ENCODE measurements at regions not wholly inside any gene's neighbourhood (a gene's known extent, or its start where the extent isn't known, plus 50 kb on each side); places are given as distances from the start of the nearest gene placed in this dataset.

GRCh38 chr4:58138786-58139668 is 1028.8 kb upstream of the IGFBP7 start:
- no peak for TF ChIP-seq EZH2 (IDR thresholded peaks at IDR 0.05; ENCODE audit: borderline replicate concordance, low read length)
- TF ChIP-seq, protein P1, sequence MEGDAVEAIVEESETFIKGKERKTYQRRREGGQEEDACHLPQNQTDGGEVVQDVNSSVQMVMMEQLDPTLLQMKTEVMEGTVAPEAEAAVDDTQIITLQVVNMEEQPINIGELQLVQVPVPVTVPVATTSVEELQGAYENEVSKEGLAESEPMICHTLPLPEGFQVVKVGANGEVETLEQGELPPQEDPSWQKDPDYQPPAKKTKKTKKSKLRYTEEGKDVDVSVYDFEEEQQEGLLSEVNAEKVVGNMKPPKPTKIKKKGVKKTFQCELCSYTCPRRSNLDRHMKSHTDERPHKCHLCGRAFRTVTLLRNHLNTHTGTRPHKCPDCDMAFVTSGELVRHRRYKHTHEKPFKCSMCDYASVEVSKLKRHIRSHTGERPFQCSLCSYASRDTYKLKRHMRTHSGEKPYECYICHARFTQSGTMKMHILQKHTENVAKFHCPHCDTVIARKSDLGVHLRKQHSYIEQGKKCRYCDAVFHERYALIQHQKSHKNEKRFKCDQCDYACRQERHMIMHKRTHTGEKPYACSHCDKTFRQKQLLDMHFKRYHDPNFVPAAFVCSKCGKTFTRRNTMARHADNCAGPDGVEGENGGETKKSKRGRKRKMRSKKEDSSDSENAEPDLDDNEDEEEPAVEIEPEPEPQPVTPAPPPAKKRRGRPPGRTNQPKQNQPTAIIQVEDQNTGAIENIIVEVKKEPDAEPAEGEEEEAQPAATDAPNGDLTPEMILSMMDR (IDR thresholded peaks at IDR 0.05; ENCODE audit: low read length), result no peak

Measured in OCI-LY1 (cell line).